ENCODE measurements at regions not wholly inside any gene's neighbourhood (a gene's known extent, or its start where the extent isn't known, plus 50 kb on each side); places are given as distances from the start of the nearest gene placed in this dataset.

DNA sequence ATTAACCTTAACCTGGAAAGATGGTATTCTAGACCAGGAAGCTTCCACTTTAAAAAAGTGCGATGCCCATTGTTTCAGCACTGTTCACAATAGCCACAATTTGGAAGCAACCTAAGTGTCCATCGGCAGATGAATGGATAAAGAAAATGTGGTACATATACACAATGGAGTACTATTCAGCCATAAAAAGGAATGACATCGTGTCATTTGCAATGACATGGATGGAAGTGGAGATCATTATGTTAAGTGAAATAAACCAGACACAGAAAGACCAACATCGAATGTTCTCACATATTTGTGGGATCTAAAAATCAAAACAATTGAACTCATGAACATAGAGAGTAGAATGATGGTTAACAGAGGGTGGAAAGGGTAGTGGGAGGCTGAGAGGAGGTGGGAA is 94.2 kb downstream of the NR2F2 start:
- no peaks in the 10 kb centered on the region for H3K9me3 ChIP-seq (ENCODE audit: control insufficient read depth, insufficient read depth, low read length)
- no peaks in the 10 kb centered on the region for H3K36me3 ChIP-seq (ENCODE audit: control insufficient read depth, low read length)
- no peaks in the 10 kb centered on the region for H3K9me2 ChIP-seq (replicated peaks; ENCODE audit: control insufficient read depth, low read length)
- H3F3A ChIP-seq (ENCODE audit: control insufficient read depth, insufficient read depth): no peaks in the 10 kb centered on the region
- no peak overlapping the region for H3K4me3 ChIP-seq (ENCODE audit: low read length)
- no peaks in the 10 kb centered on the region for H3K27me3 ChIP-seq (ENCODE audit: control insufficient read depth, low read length)
- H4K20me1 ChIP-seq (ENCODE audit: control insufficient read depth, insufficient read depth, low read depth, low read length): no peaks in the 10 kb centered on the region
- H3K27ac ChIP-seq (ENCODE audit: low read depth, low read length): no peak overlapping the region
- no peak overlapping the region for H3K4me2 ChIP-seq (ENCODE audit: low read length)
- TF ChIP-seq EZH2phosphoT487 (IDR thresholded peaks at IDR 0.05; ENCODE audit: borderline replicate concordance, low read length) (no peak), CTCF (IDR thresholded peaks at IDR 0.05; ENCODE audit: low read depth, low read length, poor library complexity, severe bottlenecking) (no peak)
- H3K79me2 ChIP-seq (ENCODE audit: control insufficient read depth, low read length): no peaks in the 10 kb centered on the region
- H3K4me1 ChIP-seq (ENCODE audit: control insufficient read depth, low read length): no peaks in the 10 kb centered on the region

- H3K27me3 ChIP-seq (ENCODE audit: control insufficient read depth, low read length): no peaks in the 10 kb centered on the region
- no peaks in the 10 kb centered on the region for H3K79me2 ChIP-seq (ENCODE audit: control insufficient read depth, low read length)
- H3K4me1 ChIP-seq (ENCODE audit: control insufficient read depth, low read length): no peaks in the 10 kb centered on the region
- H3K27ac ChIP-seq (ENCODE audit: low read depth, low read length): no peak overlapping the region
- H3F3A ChIP-seq (ENCODE audit: control insufficient read depth, insufficient read depth): no peaks in the 10 kb centered on the region
- H4K20me1 ChIP-seq (ENCODE audit: control insufficient read depth, insufficient read depth, low read depth, low read length): no peaks in the 10 kb centered on the region
- H3K4me3 ChIP-seq (ENCODE audit: low read length): no peak overlapping the region
- no peak for TF ChIP-seq EZH2phosphoT487 (IDR thresholded peaks at IDR 0.05; ENCODE audit: borderline replicate concordance, low read length)
- H3K9me3 ChIP-seq (ENCODE audit: control insufficient read depth, insufficient read depth, low read length): no peaks in the 10 kb centered on the region
- H3K9me2 ChIP-seq (replicated peaks; ENCODE audit: control insufficient read depth, low read length): no peaks in the 10 kb centered on the region
- no peak overlapping the region for H3K4me2 ChIP-seq (ENCODE audit: low read length)
- no peaks in the 10 kb centered on the region for H3K36me3 ChIP-seq (ENCODE audit: control insufficient read depth, low read length)
These were observed 98.2 kb downstream of the NR2F2 start for GRCh38 chr15:96428742-96429141.

DNA sequence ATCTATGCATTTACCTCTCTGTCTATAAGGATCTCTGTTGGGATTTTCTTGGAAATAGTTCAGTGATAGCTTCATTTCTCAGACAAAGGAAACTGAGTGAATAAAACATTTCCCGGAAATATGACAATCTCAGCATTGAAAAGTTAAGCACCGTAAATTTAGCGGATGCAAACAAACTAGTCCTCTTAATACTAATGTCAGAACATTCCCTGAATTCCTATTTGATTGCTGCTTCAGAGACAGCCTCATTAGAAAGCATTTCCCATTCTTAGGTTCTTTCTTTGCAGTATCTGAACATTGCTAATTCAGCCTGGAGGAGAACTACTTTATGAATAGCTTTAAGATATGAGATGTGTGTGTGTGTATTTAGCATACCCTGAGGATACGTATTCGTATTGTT is 101.3 kb downstream of the NR2F2 start:
- Histone ChIP-seq H3K4me2 (ENCODE audit: low read length) (no peak overlapping the region), H3K9me3 (ENCODE audit: control insufficient read depth, insufficient read depth, low read length) (no peaks in the 10 kb centered on the region; the same call in 1 of the 2 replicates), H3K4me1 (ENCODE audit: control insufficient read depth, low read length) (no peaks in the 10 kb centered on the region), H4K20me1 (ENCODE audit: control insufficient read depth, insufficient read depth, low read depth, low read length) (no peaks in the 10 kb centered on the region), H3K9me2 (replicated peaks; ENCODE audit: control insufficient read depth, low read length) (no peaks in the 10 kb centered on the region), H3K4me3 (ENCODE audit: low read length) (no peak overlapping the region), H3K79me2 (ENCODE audit: control insufficient read depth, low read length) (no peaks in the 10 kb centered on the region), H3K27me3 (ENCODE audit: control insufficient read depth, low read length) (no peaks in the 10 kb centered on the region), H3F3A (ENCODE audit: control insufficient read depth, insufficient read depth) (no peaks in the 10 kb centered on the region), H3K36me3 (ENCODE audit: control insufficient read depth, low read length) (no peaks in the 10 kb centered on the region), H3K27ac (ENCODE audit: low read depth, low read length) (no peak overlapping the region)
- no peak for TF ChIP-seq CTCF (IDR thresholded peaks at IDR 0.05; ENCODE audit: low read depth, low read length, poor library complexity, severe bottlenecking)
- no peak for TF ChIP-seq EZH2phosphoT487 (IDR thresholded peaks at IDR 0.05; ENCODE audit: borderline replicate concordance, low read length)

GRCh38 chr15:96435022-96435421 is 104.5 kb downstream of the NR2F2 start:
- H3K9me3 ChIP-seq (ENCODE audit: control insufficient read depth, insufficient read depth, low read length): no peaks in the 10 kb centered on the region; the same call in 1 of the 2 replicates
- no peaks in the 10 kb centered on the region for H3F3A ChIP-seq (ENCODE audit: control insufficient read depth, insufficient read depth)
- no peak for TF ChIP-seq CTCF (IDR thresholded peaks at IDR 0.05; ENCODE audit: low read depth, low read length, poor library complexity, severe bottlenecking)
- TF ChIP-seq EZH2phosphoT487 (IDR thresholded peaks at IDR 0.05; ENCODE audit: borderline replicate concordance, low read length): no peak
- H3K4me2 ChIP-seq (ENCODE audit: low read length): no peak overlapping the region
- H3K79me2 ChIP-seq (ENCODE audit: control insufficient read depth, low read length): no peaks in the 10 kb centered on the region
- H3K27ac ChIP-seq (ENCODE audit: low read depth, low read length): no peak overlapping the region
- no peaks in the 10 kb centered on the region for H3K27me3 ChIP-seq (ENCODE audit: control insufficient read depth, low read length)
- no peaks in the 10 kb centered on the region for H3K36me3 ChIP-seq (ENCODE audit: control insufficient read depth, low read length)
- no peaks in the 10 kb centered on the region for H4K20me1 ChIP-seq (ENCODE audit: control insufficient read depth, insufficient read depth, low read depth, low read length)
- no peak overlapping the region for H3K4me3 ChIP-seq (ENCODE audit: low read length)
- H3K9me2 ChIP-seq (replicated peaks; ENCODE audit: control insufficient read depth, low read length): no peaks in the 10 kb centered on the region
- no peaks in the 10 kb centered on the region for H3K4me1 ChIP-seq (ENCODE audit: control insufficient read depth, low read length)
